GM23338 (cell line): ENCODE measurements at regions not wholly inside any gene's neighbourhood (a gene's known extent, or its start where the extent isn't known, plus 50 kb on each side); places are given as distances from the start of the nearest gene placed in this dataset.

Experiments used
- ATAC-seq: fragments of 200-7000 bp; cut with Tn5 transposase; 3 replicates; pipeline ENCODE4 v1.9.1; 2020
- DNase-seq: peaks from one replicate; pipeline ENCODE4 v3.0.0-alpha.2; 2015; ENCODE audit warnings: low spot score
- H2AFZ ChIP-seq: fragments of 200-600 bp; sonication (generic); 2 replicates; pipeline ENCODE4 v1.8.0; 2016; ENCODE audit warnings: antibody characterized with exemption, mild to moderate bottlenecking, moderate library complexity
- H3F3A ChIP-seq: fragments of 200-600 bp; sonication (generic); replicated peaks from 2 replicates; pipeline ENCODE4 v1.8.0; 2017; ENCODE audit warnings: antibody characterized with exemption, mixed run types, low read depth
- H3K27ac ChIP-seq: fragments of 200-600 bp; sonication (generic); 2 replicates; pipeline ENCODE4 v1.6.1; 2016; ENCODE audit warnings: low read depth
- H3K27me3 ChIP-seq: fragments of 200-600 bp; sonication (generic); 2 replicates; pipeline ENCODE4 v1.8.0; 2016; ENCODE audit warnings: mild to moderate bottlenecking, mixed run types, moderate library complexity; ENCODE audit not compliant: insufficient read depth
- H3K36me3 ChIP-seq: fragments of 200-600 bp; sonication (generic); 2 replicates; pipeline ENCODE4 v1.8.0; 2016; ENCODE audit warnings: mild to moderate bottlenecking; ENCODE audit not compliant: insufficient read depth
- H3K4me1 ChIP-seq: fragments of 200-600 bp; sonication (generic); 2 replicates; pipeline ENCODE4 v1.8.0; 2016; ENCODE audit warnings: mild to moderate bottlenecking, moderate library complexity; ENCODE audit not compliant: insufficient read depth
- H3K4me2 ChIP-seq: fragments of 200-600 bp; sonication (generic); 2 replicates; pipeline ENCODE4 v1.7.1; 2017; ENCODE audit warnings: mixed run types
- H3K4me3 ChIP-seq: fragments of 200-600 bp; sonication (generic); 2 replicates; pipeline ENCODE4 v1.6.1; 2016; ENCODE audit warnings: mixed run types
- H3K79me2 ChIP-seq: fragments of 200-600 bp; sonication (generic); replicated peaks from 2 replicates; pipeline ENCODE4 v1.8.0; 2017; ENCODE audit warnings: mild to moderate bottlenecking; ENCODE audit not compliant: insufficient read depth
- H3K9me2 ChIP-seq: fragments of 200-600 bp; sonication (generic); 2 replicates; pipeline ENCODE4 v1.8.0; 2017; ENCODE audit not compliant: insufficient read depth
- H4K20me1 ChIP-seq: fragments of 200-600 bp; sonication (generic); replicated peaks from 2 replicates; pipeline ENCODE4 v1.8.0; 2017; ENCODE audit warnings: mild to moderate bottlenecking; ENCODE audit not compliant: insufficient read depth
- H3K27ac Mint-ChIP-seq: 2 replicates; pipeline ENCODE4 v1.8.0; 2020; ENCODE audit warnings: inconsistent platforms, mild to moderate bottlenecking, moderate library complexity, mixed read lengths
- H3K27me3 Mint-ChIP-seq: 3 replicates; pipeline ENCODE4 v1.8.0; 2022; ENCODE audit warnings: low read depth, mild to moderate bottlenecking, moderate library complexity, mixed read lengths, inconsistent platforms; ENCODE audit not compliant: insufficient read depth, poor library complexity
- H3K36me3 Mint-ChIP-seq: 3 replicates; pipeline ENCODE4 v1.8.0; 2021; ENCODE audit warnings: low read depth, mild to moderate bottlenecking, inconsistent platforms, moderate library complexity, mixed read lengths
- H3K4me1 Mint-ChIP-seq: 3 replicates; pipeline ENCODE4 v1.8.0; 2020; ENCODE audit warnings: mild to moderate bottlenecking, inconsistent platforms, mixed read lengths
- H3K4me3 Mint-ChIP-seq: 3 replicates; pipeline ENCODE4 v1.8.0; 2021; ENCODE audit warnings: moderate library complexity, mild to moderate bottlenecking, inconsistent platforms, mixed read lengths
- H3K9me3 Mint-ChIP-seq: 3 replicates; pipeline ENCODE4 v1.8.0; 2020; ENCODE audit warnings: moderate library complexity, mild to moderate bottlenecking, inconsistent platforms, mixed read lengths
- CREB1 ChIP-seq: fragments of 250-450 bp; sonication (Bioruptor Pico); IDR thresholded peaks from 2 replicates; pipeline ENCODE4 v1.5.0; 2020; ENCODE audit warnings: low read depth, mild to moderate bottlenecking, moderate library complexity
- ETS1 ChIP-seq: IDR thresholded peaks from 2 replicates; pipeline ENCODE4 v1.6.1; 2016; ENCODE audit warnings: antibody characterized with exemption
- EZH2phosphoT487 ChIP-seq: fragments of 200-600 bp; sonication (generic); IDR thresholded peaks from one replicate; pipeline ENCODE4 v1.8.1; 2018; ENCODE audit warnings: antibody characterized with exemption; ENCODE audit not compliant: unreplicated experiment
- NANOG ChIP-seq: IDR thresholded peaks from 2 replicates; pipeline ENCODE4 v1.6.1; 2016; ENCODE audit warnings: antibody characterized with exemption, borderline replicate concordance
- POLR2AphosphoS5 ChIP-seq: IDR thresholded peaks from 2 replicates; pipeline ENCODE4 v1.6.1; 2016; ENCODE audit warnings: antibody characterized with exemption, low read depth
- REST ChIP-seq: IDR thresholded peaks from one replicate; pipeline ENCODE4 v1.6.1; 2018; ENCODE audit warnings: antibody characterized with exemption; ENCODE audit not compliant: unreplicated experiment
- STAT1 ChIP-seq: IDR thresholded peaks from one replicate; pipeline ENCODE4 v1.6.1; 2016; ENCODE audit warnings: antibody characterized with exemption; ENCODE audit not compliant: unreplicated experiment
- ZNF462 ChIP-seq: fragments of 250-450 bp; sonication (Bioruptor Pico); IDR thresholded peaks from 2 replicates; pipeline ENCODE4 v1.5.0; 2020; ENCODE audit warnings: mild to moderate bottlenecking, moderate library complexity

GRCh38 chr15:38115121-38115520 is 137.5 kb upstream of the SPRED1 start:
- Mint-ChIP-seq H3K27me3 (no peaks in the 10 kb centered on the region), H3K27ac (no peak overlapping the region), H3K9me3 (no peaks in the 10 kb centered on the region; the same call in 2 of the 3 replicates), H3K4me3 (no peak overlapping the region), H3K4me1 (peaks cover 32% of the 10 kb centered on the region), H3K36me3 (no peaks in the 10 kb centered on the region)
- Histone ChIP-seq H3K9me2 (peaks cover 13% of the 10 kb centered on the region), H3K79me2 (no peaks in the 10 kb centered on the region), H3K4me3 (no peak overlapping the region), H4K20me1 (no peaks in the 10 kb centered on the region), H3F3A (no peaks in the 10 kb centered on the region), H3K36me3 (no peaks in the 10 kb centered on the region), H2AFZ (no peak overlapping the region), H3K27ac (no peak overlapping the region), H3K4me2 (no peak overlapping the region), H3K27me3 (no peaks in the 10 kb centered on the region), H3K4me1 (peaks cover 33% of the 10 kb centered on the region)
- ATAC-seq: no peak
- TF ChIP-seq CREB1: no peak
- no peak for TF ChIP-seq EZH2phosphoT487
- TF ChIP-seq POLR2AphosphoS5: no peak
- TF ChIP-seq REST: no peak
- TF ChIP-seq ETS1: no peak
- no peak for TF ChIP-seq NANOG
- no peak for DNase-seq

GRCh38 chr15:38117781-38118180 is 134.9 kb upstream of the SPRED1 start:
- Histone ChIP-seq H3F3A (no peaks in the 10 kb centered on the region), H4K20me1 (no peaks in the 10 kb centered on the region), H3K36me3 (no peaks in the 10 kb centered on the region), H3K27ac (no peak overlapping the region), H3K79me2 (no peaks in the 10 kb centered on the region), H3K9me2 (no peaks in the 10 kb centered on the region; the same call in 1 of the 2 replicates), H3K27me3 (no peaks in the 10 kb centered on the region), H3K4me1 (peaks cover 9% of the 10 kb centered on the region; the same call in 1 of the 2 replicates), H2AFZ (no peak overlapping the region), H3K4me3 (no peak overlapping the region), H3K4me2 (no peak overlapping the region)
- Mint-ChIP-seq H3K9me3 (peaks cover 8% of the 10 kb centered on the region), H3K27ac (no peak overlapping the region), H3K36me3 (no peaks in the 10 kb centered on the region), H3K4me3 (no peak overlapping the region), H3K4me1 (peaks cover 11% of the 10 kb centered on the region), H3K27me3 (no peaks in the 10 kb centered on the region)
- DNase-seq: no peak
- ATAC-seq: no peak
- no peak for TF ChIP-seq NANOG
- no peak for TF ChIP-seq ZNF462 (CRISPR knock-in tag)
- no peak for TF ChIP-seq EZH2phosphoT487
- no peak for TF ChIP-seq ETS1
- TF ChIP-seq STAT1: no peak
